Endothelial cell (in vitro differentiated cells): ENCODE measurements at regions not wholly inside any gene's neighbourhood (a gene's known extent, or its start where the extent isn't known, plus 50 kb on each side); places are given as distances from the start of the nearest gene placed in this dataset.

Experiments used
- DNase-seq: peaks from one replicate; pipeline ENCODE4 v3.0.0; 2021; ENCODE audit warnings: low spot score
- H3K27ac Mint-ChIP-seq: one replicate; pipeline ENCODE4 v1.8.0; 2021; ENCODE audit warnings: mixed read lengths, inconsistent platforms; ENCODE audit not compliant: unreplicated experiment
- H3K27me3 Mint-ChIP-seq: one replicate; pipeline ENCODE4 v1.8.0; 2021; ENCODE audit warnings: mild to moderate bottlenecking, moderate library complexity, mixed read lengths, inconsistent platforms; ENCODE audit not compliant: unreplicated experiment
- H3K36me3 Mint-ChIP-seq: one replicate; pipeline ENCODE4 v1.8.0; 2021; ENCODE audit warnings: mild to moderate bottlenecking, low read depth, mixed read lengths, inconsistent platforms; ENCODE audit not compliant: unreplicated experiment
- H3K4me1 Mint-ChIP-seq: one replicate; pipeline ENCODE4 v1.8.0; 2021; ENCODE audit warnings: mild to moderate bottlenecking, mixed read lengths, inconsistent platforms; ENCODE audit not compliant: unreplicated experiment
- H3K4me3 Mint-ChIP-seq: one replicate; pipeline ENCODE4 v1.8.0; 2021; ENCODE audit warnings: mild to moderate bottlenecking, mixed read lengths, inconsistent platforms; ENCODE audit not compliant: unreplicated experiment
- H3K9me3 Mint-ChIP-seq: one replicate; pipeline ENCODE4 v1.8.0; 2021; ENCODE audit warnings: mixed read lengths, inconsistent platforms; ENCODE audit not compliant: unreplicated experiment
- CTCF ChIP-seq: fragments of 200-600 bp; sonication (generic); IDR thresholded peaks from one replicate; pipeline ENCODE4 v1.5.0; 2021; ENCODE audit warnings: antibody characterized with exemption; ENCODE audit not compliant: unreplicated experiment

- Mint-ChIP-seq H3K27ac (no peak overlapping the region), H3K4me3 (no peak overlapping the region), H3K9me3 (no peaks in the 10 kb centered on the region), H3K4me1 (no peaks in the 10 kb centered on the region), H3K27me3 (no peaks in the 10 kb centered on the region), H3K36me3 (no peaks in the 10 kb centered on the region)
- no peak for DNase-seq
- no peak for TF ChIP-seq CTCF
Observed at GRCh38 chr13:67440236-67440975, 210.3 kb upstream of the PCDH9 start.

GRCh38 chr13:67439365-67439764 is 209.2 kb upstream of the PCDH9 start:
- DNase-seq = no peak
- no peaks in the 10 kb centered on the region for H3K36me3 Mint-ChIP-seq
- no peaks in the 10 kb centered on the region for H3K4me1 Mint-ChIP-seq
- no peak overlapping the region for H3K27ac Mint-ChIP-seq
- no peak for TF ChIP-seq CTCF
- H3K27me3 Mint-ChIP-seq = no peaks in the 10 kb centered on the region
- H3K4me3 Mint-ChIP-seq = no peak overlapping the region
- H3K9me3 Mint-ChIP-seq = no peaks in the 10 kb centered on the region

GRCh38 chr13:67438465-67438864 is 208.3 kb upstream of the PCDH9 start:
- no peak for TF ChIP-seq CTCF
- no peaks in the 10 kb centered on the region for H3K4me1 Mint-ChIP-seq
- H3K4me3 Mint-ChIP-seq = no peak overlapping the region
- no peaks in the 10 kb centered on the region for H3K27me3 Mint-ChIP-seq
- H3K36me3 Mint-ChIP-seq = no peaks in the 10 kb centered on the region
- no peak for DNase-seq
- no peak overlapping the region for H3K27ac Mint-ChIP-seq
- H3K9me3 Mint-ChIP-seq = no peaks in the 10 kb centered on the region

GRCh38 chr13:67437244-67437643 is 207.1 kb upstream of the PCDH9 start:
- Mint-ChIP-seq H3K4me1 (no peaks in the 10 kb centered on the region), H3K4me3 (no peak overlapping the region), H3K36me3 (no peaks in the 10 kb centered on the region), H3K9me3 (no peaks in the 10 kb centered on the region), H3K27ac (no peak overlapping the region), H3K27me3 (no peaks in the 10 kb centered on the region)
- DNase-seq = no peak
- no peak for TF ChIP-seq CTCF

GRCh38 chr13:67421475-67421874 is 191.3 kb upstream of the PCDH9 start:
- H3K4me3 Mint-ChIP-seq = no peak overlapping the region
- no peak for TF ChIP-seq CTCF
- H3K36me3 Mint-ChIP-seq = no peaks in the 10 kb centered on the region
- no peak for DNase-seq
- no peaks in the 10 kb centered on the region for H3K27me3 Mint-ChIP-seq
- no peak overlapping the region for H3K27ac Mint-ChIP-seq
- no peaks in the 10 kb centered on the region for H3K4me1 Mint-ChIP-seq
- no peaks in the 10 kb centered on the region for H3K9me3 Mint-ChIP-seq
